Transverse colon (tissue), 4 donors: ENCODE measurements at regions not wholly inside any gene's neighbourhood (a gene's known extent, or its start where the extent isn't known, plus 50 kb on each side); places are given as distances from the start of the nearest gene placed in this dataset.
A peak's percentile ranks its signal among the peaks of the same experiment; 100 is the strongest.

ENCODE experiments used
- DNase-seq: peaks from one replicate; pipeline ENCODE4 v3.0.0-alpha.2; 2019
- H3K27ac ChIP-seq, 4 donors: fragments of 200-600 bp; sonication (generic); 2 replicates each; pipeline ENCODE4 v1.5.1; 2016 to 2018; ENCODE audit warnings: inconsistent platforms in 4 of 4
- H3K27me3 ChIP-seq: fragments of 200-600 bp; sonication (generic); 2 replicates; pipeline ENCODE4 v1.5.1; 2017; ENCODE audit warnings: inconsistent platforms
- H3K36me3 ChIP-seq, 4 donors: fragments of 200-600 bp; sonication (generic); 2 replicates each; pipeline ENCODE4 v1.5.1; 2017 to 2019; ENCODE audit warnings: inconsistent platforms in 4 of 4
- H3K4me1 ChIP-seq, 4 donors: fragments of 200-600 bp; sonication (generic); 2 replicates each; pipeline ENCODE4 v1.5.1; 2017 to 2020; ENCODE audit warnings: inconsistent platforms in 4 of 4
- H3K4me3 ChIP-seq, 4 donors: fragments of 200-600 bp; sonication (generic); 1 replicate in 1 of 4; 2 replicates in 3 of 4; pipeline versions ENCODE4 v1.5.1 to v1.6.1; 2017 to 2019; ENCODE audit warnings: inconsistent platforms in 4 of 4
- H3K9me3 ChIP-seq, 2 donors: fragments of 200-600 bp; sonication (generic); 2 replicates each; pipeline ENCODE4 v1.5.1; 2017 to 2019; ENCODE audit warnings: inconsistent platforms in 2 of 2
- EP300 ChIP-seq: sonication (generic); formaldehyde crosslinking; IDR thresholded peaks from one replicate; pipeline ENCODE4 v1.6.1; 2017; ENCODE audit warnings: antibody characterized with exemption, low read depth
- POLR2A ChIP-seq: fragments of 450-650 bp; IDR thresholded peaks from one replicate; pipeline ENCODE4 v1.6.1; 2016; ENCODE audit warnings: antibody characterized with exemption, mild to moderate bottlenecking, moderate library complexity
- POLR2AphosphoS5 ChIP-seq, 3 donors: sonication (generic); formaldehyde crosslinking; IDR thresholded peaks; one replicate each; pipeline ENCODE4 v1.6.1; 2016; ENCODE audit warnings: antibody characterized with exemption in 3 of 3
- WGBS, 2 donors: methylation state at CpG; one replicate each; pipeline ENCODE4 v1.1.5; 2018; ENCODE audit warnings: low coverage in 1 of 2; 5-methylcytosine and 5-hydroxymethylcytosine counted together
- in situ Hi-C, 4 donors: fragments of 200-750 bp; cut with MboI; loops; one replicate each; pipeline versions ENCODE4 v1.15.0 to v1.15.1; 2017; ENCODE audit warnings: low sequenced_read_pairs in 3 of 4, low pct_ligation_motif_present in 1 of 4, low pct_unique_long_range_greater_than_20kb in 1 of 4
- intact Hi-C: fragments of 100-400 bp; cut with DNase I; formaldehyde crosslinking; loops from one replicate; pipeline ENCODE4 v1.15.1; 2023; ENCODE audit warnings: low total_unique reads
- TF ChIP-seq, protein P1 (sequence below), 5 experiments: fragments of 200-600 bp in 3 of 5; fragments of 450-650 bp in 2 of 5; sonication (generic) in 3 of 5; IDR thresholded peaks; 1 replicate in 2 of 5; 2 replicates in 3 of 5; pipeline ENCODE4 v1.5.1; 2016 to 2017; ENCODE audit warnings: antibody characterized with exemption in 5 of 5, inconsistent platforms in 3 of 5, mild to moderate bottlenecking in 2 of 5, moderate library complexity in 1 of 5

GRCh38 chr10:101293007-101293723, 60.8 kb upstream of the BTRC start:
- Histone ChIP-seq H3K36me3 (no peaks in the 10 kb centered on the region), H3K9me3 (no peaks in the 10 kb centered on the region), H3K27me3 (peaks cover 91% of the 10 kb centered on the region), H3K27ac (no peak overlapping the region), H3K4me3 (peak overlapping the region in 1 of 4 donors; percentile 54), H3K4me1 (peaks cover 4 to 18% (median 14%) of the 10 kb centered on the region in 4 donors)
- intact Hi-C loops = loop anchor here (10.0 kb wide), 1 partner anchor 78 kb away; no protein-coding TSS in a partner anchor
- TF ChIP-seq EP300 (no peak), POLR2A (no peak), POLR2AphosphoS5 (IDR thresholded peaks at IDR 0.05) (no peak)
- TF ChIP-seq, protein P1, sequence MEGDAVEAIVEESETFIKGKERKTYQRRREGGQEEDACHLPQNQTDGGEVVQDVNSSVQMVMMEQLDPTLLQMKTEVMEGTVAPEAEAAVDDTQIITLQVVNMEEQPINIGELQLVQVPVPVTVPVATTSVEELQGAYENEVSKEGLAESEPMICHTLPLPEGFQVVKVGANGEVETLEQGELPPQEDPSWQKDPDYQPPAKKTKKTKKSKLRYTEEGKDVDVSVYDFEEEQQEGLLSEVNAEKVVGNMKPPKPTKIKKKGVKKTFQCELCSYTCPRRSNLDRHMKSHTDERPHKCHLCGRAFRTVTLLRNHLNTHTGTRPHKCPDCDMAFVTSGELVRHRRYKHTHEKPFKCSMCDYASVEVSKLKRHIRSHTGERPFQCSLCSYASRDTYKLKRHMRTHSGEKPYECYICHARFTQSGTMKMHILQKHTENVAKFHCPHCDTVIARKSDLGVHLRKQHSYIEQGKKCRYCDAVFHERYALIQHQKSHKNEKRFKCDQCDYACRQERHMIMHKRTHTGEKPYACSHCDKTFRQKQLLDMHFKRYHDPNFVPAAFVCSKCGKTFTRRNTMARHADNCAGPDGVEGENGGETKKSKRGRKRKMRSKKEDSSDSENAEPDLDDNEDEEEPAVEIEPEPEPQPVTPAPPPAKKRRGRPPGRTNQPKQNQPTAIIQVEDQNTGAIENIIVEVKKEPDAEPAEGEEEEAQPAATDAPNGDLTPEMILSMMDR (IDR thresholded peaks at IDR 0.05) = no peak
- WGBS, 2 donors = 42 to 50% methylated on average over 2 to 17 of the region's 17 CpGs
- DNase-seq = no peak
- in situ Hi-C loops = loop anchor here in 2 of 4 donors (25.0 kb wide), 2 partner anchors 144 to 269 kb away; no protein-coding TSS in a partner anchor

- TF ChIP-seq, protein P1 (IDR thresholded peaks at IDR 0.05) = no peak
- TF ChIP-seq POLR2A (no peak), POLR2AphosphoS5 (IDR thresholded peaks at IDR 0.05) (no peak), EP300 (no peak)
- peaks cover 4 to 18% (median 14%) of the 10 kb centered on the region in 4 donors for H3K4me1 ChIP-seq
- 75 to 93% methylated on average over 1 to 3 of the region's 3 CpGs for WGBS, 2 donors
- no peaks in the 10 kb centered on the region for H3K36me3 ChIP-seq
- no peak overlapping the region for H3K27ac ChIP-seq
- no peak for DNase-seq
- H3K27me3 ChIP-seq = peaks cover 93% of the 10 kb centered on the region
- no peaks in the 10 kb centered on the region for H3K9me3 ChIP-seq
- in situ Hi-C loops = loop anchor here in 2 of 4 donors (25.0 kb wide), 2 partner anchors 143 to 268 kb away; no protein-coding TSS in a partner anchor
- intact Hi-C loops = loop anchor here (10.0 kb wide), 1 partner anchor 79 kb away; no protein-coding TSS in a partner anchor
- H3K4me3 ChIP-seq = no peak overlapping the region
Measured at GRCh38 chr10:101294109-101294508, 59.9 kb upstream of the BTRC start.

- Histone ChIP-seq H3K36me3 (no peaks in the 10 kb centered on the region), H3K4me1 (peaks cover 4 to 18% (median 14%) of the 10 kb centered on the region in 4 donors), H3K27me3 (peaks cover 88% of the 10 kb centered on the region), H3K9me3 (no peaks in the 10 kb centered on the region), H3K27ac (no peak overlapping the region), H3K4me3 (no peak overlapping the region)
- TF ChIP-seq EP300 (no peak), POLR2A (no peak), POLR2AphosphoS5 (IDR thresholded peaks at IDR 0.05) (no peak)
- TF ChIP-seq, protein P1 (IDR thresholded peaks at IDR 0.05) = no peak
- intact Hi-C loops = loop anchor here (10.0 kb wide), 1 partner anchor 80 kb away; no protein-coding TSS in a partner anchor
- in situ Hi-C loops = loop anchor here in 2 of 4 donors (25.0 kb wide), 2 partner anchors 142 to 267 kb away; no protein-coding TSS in a partner anchor
- DNase-seq = no peak
- 75% methylated on average over 4 of the region's 4 CpGs; no CpG with 5 or more reads in 1 of the 2 donors for WGBS, 2 donors
Measured at GRCh38 chr10:101295261-101295660, 58.7 kb upstream of the BTRC start.

GRCh38 chr10:101297901-101298486, 56.0 kb upstream of the BTRC start:
- peak; percentile 66 for DNase-seq
- Histone ChIP-seq H3K9me3 (no peaks in the 10 kb centered on the region), H3K36me3 (no peaks in the 10 kb centered on the region), H3K27me3 (peaks cover 75% of the 10 kb centered on the region), H3K4me3 (no peak overlapping the region), H3K27ac (no peak overlapping the region), H3K4me1 (peaks cover 0 to under 1% (median 0%) of the 10 kb centered on the region in 4 donors)
- intact Hi-C loops = loop anchor here (10.0 kb wide), 1 partner anchor 83 kb away; no protein-coding TSS in a partner anchor
- in situ Hi-C loops = loop anchor here in 2 of 4 donors (25.0 kb wide), 2 partner anchors 139 to 264 kb away; no protein-coding TSS in a partner anchor
- WGBS, 2 donors = 3% methylated on average over 9 of the region's 9 CpGs; no CpG with 5 or more reads in 1 of the 2 donors
- TF ChIP-seq POLR2AphosphoS5 (IDR thresholded peaks at IDR 0.05) (no peak), POLR2A (no peak), EP300 (no peak)
- TF ChIP-seq, protein P1 (IDR thresholded peaks at IDR 0.05) = peak; percentile 67 to 87 (median 80)
